GM19372 (cell line): ENCODE measurements at regions not wholly inside any gene's neighbourhood (a gene's known extent, or its start where the extent isn't known, plus 50 kb on each side); places are given as distances from the start of the nearest gene placed in this dataset.

Experiments
- ATAC-seq: cut with Tn5 transposase; IDR thresholded peaks from one replicate; pipeline ENCODE4 v1.9.1; 2021; ENCODE audit warnings: mild to moderate bottlenecking, low read depth, moderate library complexity; ENCODE audit not compliant: unreplicated experiment

GRCh38 chr3:162096874-162097273 is 600.3 kb downstream of the OTOL1 start:
- no peak for ATAC-seq

GRCh38 chr3:162103808-162104207 is 607.2 kb downstream of the OTOL1 start:
- ATAC-seq, result no peak

DNA sequence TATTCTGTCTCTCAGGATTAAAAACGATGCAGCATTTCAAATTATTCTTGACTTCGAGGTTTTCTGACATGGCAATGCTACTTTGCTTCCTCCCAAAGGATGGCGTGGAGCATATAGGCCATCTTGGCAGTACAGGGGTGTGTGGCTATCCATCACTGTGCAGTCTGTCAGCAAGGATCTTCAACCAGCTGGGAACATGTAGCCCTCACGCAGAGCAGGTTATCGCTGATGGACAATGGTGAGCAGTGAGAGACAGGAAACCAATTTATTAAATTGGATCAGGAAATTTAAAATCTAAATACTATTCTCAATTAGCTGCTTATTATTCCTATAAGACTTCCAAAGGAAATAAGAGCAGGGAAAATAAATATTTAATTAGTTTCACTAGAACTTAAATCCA is 615.3 kb downstream of the OTOL1 start:
- no peak for ATAC-seq

- no peak for ATAC-seq
Observed at GRCh38 chr3:162112719-162113118, 616.1 kb downstream of the OTOL1 start.

GRCh38 chr3:162117961-162118360 is 621.4 kb downstream of the OTOL1 start:
- no peak for ATAC-seq

DNA sequence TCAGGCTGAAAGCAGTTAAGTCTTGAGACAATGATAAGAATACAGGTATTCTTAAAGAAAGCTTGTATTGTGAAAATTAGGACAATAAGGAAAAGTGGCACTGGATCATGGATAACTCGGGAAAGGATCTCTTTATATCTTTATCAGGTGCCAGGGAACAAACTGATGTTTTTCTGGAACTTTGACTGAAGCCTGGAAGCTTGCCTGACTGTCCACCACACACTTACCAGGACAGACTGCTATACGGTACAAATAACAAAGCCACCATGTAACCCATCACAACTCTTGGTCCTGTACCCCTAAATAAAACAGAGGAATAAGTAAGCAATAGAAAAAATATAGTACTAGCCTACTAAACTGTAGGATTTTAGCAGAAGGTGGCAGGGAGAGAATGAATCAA is 623.0 kb downstream of the OTOL1 start:
- no peak for ATAC-seq

DNA sequence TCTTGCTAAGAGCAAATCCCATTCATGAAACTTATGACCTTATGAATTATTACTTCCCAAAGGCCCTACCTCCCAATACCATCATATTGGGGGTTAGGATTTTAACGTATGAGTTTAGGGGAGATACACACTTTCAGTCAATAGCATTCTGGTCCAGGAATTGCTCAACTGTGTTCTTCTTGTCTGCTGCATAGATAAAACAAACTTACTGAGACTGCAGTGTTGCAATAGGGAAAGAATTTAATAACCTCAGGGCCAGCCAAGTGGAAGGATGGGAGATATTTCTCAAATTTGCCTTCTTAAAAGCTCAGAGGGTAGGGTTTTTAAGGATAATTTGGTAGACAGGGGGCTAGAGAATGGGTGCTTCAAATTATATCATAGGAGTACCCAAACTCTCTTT is 625.8 kb downstream of the OTOL1 start:
- ATAC-seq, result no peak

GRCh38 chr3:162125790-162126189 is 629.2 kb downstream of the OTOL1 start:
- no peak for ATAC-seq

DNA sequence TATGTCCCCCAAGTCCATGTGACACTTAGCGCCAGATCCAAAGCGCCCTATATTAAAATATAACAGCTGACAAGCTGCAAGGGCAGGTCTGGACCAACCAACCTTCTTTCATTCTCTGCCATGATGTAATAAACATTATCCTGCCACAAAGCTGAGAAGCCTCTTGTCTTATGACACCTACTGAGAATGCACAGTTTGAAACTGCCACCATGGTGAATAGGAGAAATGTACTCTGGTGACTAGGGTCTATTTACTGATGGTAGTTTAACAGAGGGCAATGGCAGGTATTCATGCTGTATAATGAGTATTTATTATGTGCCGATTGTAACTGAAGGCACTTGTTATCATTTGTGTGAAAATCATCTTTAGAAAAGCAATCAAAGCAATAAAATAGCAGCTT is 634.0 kb downstream of the OTOL1 start:
- ATAC-seq, result no peak

DNA sequence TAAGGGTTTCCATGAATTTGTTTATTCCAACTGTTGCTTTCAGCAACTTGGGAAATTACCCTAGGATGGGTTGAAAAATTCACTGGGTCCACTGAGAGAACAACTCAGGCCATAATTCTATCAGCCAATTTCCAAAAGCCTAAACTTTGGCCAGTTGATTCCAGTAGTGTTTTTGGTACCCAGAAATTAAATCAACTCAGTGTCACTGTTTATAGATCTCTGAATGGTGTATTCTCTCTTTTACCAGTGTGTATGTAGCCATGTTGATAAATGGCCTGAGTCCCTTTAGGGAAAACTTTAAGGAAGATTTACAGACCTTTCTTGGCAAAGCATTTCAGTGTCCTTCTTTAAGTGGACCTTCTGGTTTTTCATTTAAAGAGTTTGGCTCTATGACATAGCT is 636.4 kb downstream of the OTOL1 start:
- no peak for ATAC-seq

- ATAC-seq, result no peak
Observed at GRCh38 chr3:162134571-162134970, 638.0 kb downstream of the OTOL1 start.

GRCh38 chr3:162136136-162136535 is 639.5 kb downstream of the OTOL1 start:
- no peak for ATAC-seq

- ATAC-seq, result no peak
Observed at GRCh38 chr3:162138509-162138908, 641.9 kb downstream of the OTOL1 start.

- no peak for ATAC-seq
Observed at GRCh38 chr3:162139841-162140240, 643.2 kb downstream of the OTOL1 start.

- no peak for ATAC-seq
Observed at GRCh38 chr3:162141272-162141791, 644.7 kb downstream of the OTOL1 start.

- ATAC-seq, result no peak
Observed at GRCh38 chr3:162142511-162142910, 645.9 kb downstream of the OTOL1 start.

GRCh38 chr3:162143180-162143579 is 646.6 kb downstream of the OTOL1 start:
- ATAC-seq, result no peak

- no peak for ATAC-seq
Observed at GRCh38 chr3:162147996-162148395, 651.4 kb downstream of the OTOL1 start.

DNA sequence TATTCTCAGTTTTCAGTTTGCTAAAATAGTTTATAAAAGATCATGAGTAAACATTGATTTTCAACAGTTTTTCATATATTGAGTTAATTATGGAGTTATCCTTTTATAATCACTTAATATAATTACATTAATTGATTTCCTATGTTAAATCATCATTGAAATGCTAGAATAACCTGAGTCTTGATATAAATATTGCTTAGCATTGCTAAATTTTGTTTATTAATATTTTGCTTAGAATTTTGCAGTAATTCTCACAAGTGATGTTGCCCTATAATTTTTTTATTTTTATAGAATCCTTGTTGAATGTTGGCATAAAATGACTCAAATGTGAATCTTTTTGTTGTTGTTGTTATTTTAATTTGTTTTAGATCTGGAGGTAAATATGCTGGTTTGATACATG is 654.2 kb downstream of the OTOL1 start:
- no peak for ATAC-seq

- no peak for ATAC-seq
Observed at GRCh38 chr3:162152636-162153035, 656.0 kb downstream of the OTOL1 start.

GRCh38 chr3:162161595-162161994 is 665.0 kb downstream of the OTOL1 start:
- no peak for ATAC-seq

DNA sequence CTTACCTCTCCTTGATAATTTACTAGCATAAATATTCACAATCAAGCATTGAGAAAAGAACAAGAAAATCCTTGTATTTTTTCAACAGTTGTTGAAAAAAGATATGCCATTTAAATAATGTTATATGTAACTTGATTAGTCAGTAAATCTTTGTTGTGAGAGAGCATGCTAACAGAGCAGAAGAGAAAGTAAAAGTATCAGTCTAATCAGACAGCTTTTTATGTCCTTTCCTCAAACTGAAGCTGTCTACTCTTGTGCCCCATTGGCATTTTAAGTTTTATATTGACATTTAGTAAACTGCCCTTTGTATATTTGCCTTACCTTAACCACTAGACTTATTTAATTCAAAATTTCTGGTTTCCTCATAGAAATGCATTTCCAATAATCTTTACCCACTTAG is 668.7 kb downstream of the OTOL1 start:
- no peak for ATAC-seq

DNA sequence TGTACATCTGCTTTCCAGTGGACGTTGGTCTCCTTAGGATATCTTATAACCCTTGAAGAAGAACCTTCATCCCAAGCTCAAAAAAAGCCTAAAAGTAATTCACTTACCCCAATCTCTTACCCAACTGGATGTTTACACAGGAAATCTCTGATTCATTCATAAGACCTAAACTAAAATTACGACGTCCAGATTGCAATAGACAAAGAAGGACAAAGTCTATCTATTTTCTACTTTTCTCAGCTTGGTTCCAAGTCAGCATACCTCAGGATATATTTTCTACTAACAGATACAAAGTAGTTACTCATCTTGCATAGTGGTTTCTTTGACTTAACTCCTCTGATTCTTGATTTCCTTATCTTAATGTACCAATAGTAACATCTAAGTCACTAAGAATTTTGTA is 669.9 kb downstream of the OTOL1 start:
- no peak for ATAC-seq
